H4 (cell line): ENCODE measurements at regions not wholly inside any gene's neighbourhood (a gene's known extent, or its start where the extent isn't known, plus 50 kb on each side); places are given as distances from the start of the nearest gene placed in this dataset.

Experiments used
- DNase-seq: peaks from one replicate; pipeline ENCODE4 v3.0.0-alpha.2; 2015; ENCODE audit warnings: low spot score

GRCh38 chr2:220166616-220167015 is 539.2 kb downstream of the SLC4A3 start:
- DNase-seq = no peak

- DNase-seq = no peak
Observed at GRCh38 chr2:220167956-220168355, 540.5 kb downstream of the SLC4A3 start.

GRCh38 chr2:220168891-220169546 is 541.6 kb downstream of the SLC4A3 start:
- no peak for DNase-seq

GRCh38 chr2:220174826-220175225 is 547.4 kb downstream of the SLC4A3 start:
- DNase-seq = no peak

- no peak for DNase-seq
Observed at GRCh38 chr2:220175967-220176366, 548.5 kb downstream of the SLC4A3 start.

- DNase-seq = no peak
Observed at GRCh38 chr2:220178991-220179695, 551.7 kb downstream of the SLC4A3 start.

GRCh38 chr2:220181165-220181564 is 553.7 kb downstream of the SLC4A3 start:
- DNase-seq = no peak

- no peak for DNase-seq
Observed at GRCh38 chr2:220182790-220183189, 555.4 kb downstream of the SLC4A3 start.

- no peak for DNase-seq
Observed at GRCh38 chr2:220185766-220186305, 558.4 kb downstream of the SLC4A3 start.

- peak; percentile 55 for DNase-seq
Observed at GRCh38 chr2:220188031-220188430, 560.6 kb downstream of the SLC4A3 start.

- no peak for DNase-seq
Observed at GRCh38 chr2:220191031-220191430, 563.6 kb downstream of the SLC4A3 start.

- no peak for DNase-seq
Observed at GRCh38 chr2:220191737-220192136, 564.3 kb downstream of the SLC4A3 start.

- DNase-seq = peak; percentile 68
Observed at GRCh38 chr2:220192994-220193753, 565.7 kb downstream of the SLC4A3 start.

- DNase-seq = no peak
Observed at GRCh38 chr2:220194630-220195584, 567.5 kb downstream of the SLC4A3 start.

GRCh38 chr2:220198896-220199295 is 571.5 kb downstream of the SLC4A3 start:
- DNase-seq = peak; percentile 13

GRCh38 chr2:220202066-220202465 is 574.6 kb downstream of the SLC4A3 start:
- no peak for DNase-seq

GRCh38 chr2:220209093-220209492 is 581.7 kb downstream of the SLC4A3 start:
- DNase-seq = no peak

GRCh38 chr2:220209751-220210150 is 582.3 kb downstream of the SLC4A3 start:
- DNase-seq = no peak

GRCh38 chr2:220212296-220213080 is 585.1 kb downstream of the SLC4A3 start:
- no peak for DNase-seq

GRCh38 chr2:220215785-220216184 is 588.4 kb downstream of the SLC4A3 start:
- no peak for DNase-seq

- DNase-seq = no peak
Observed at GRCh38 chr2:220219371-220219770, 591.9 kb downstream of the SLC4A3 start.
